HEK293 (cell line): ENCODE measurements at regions not wholly inside any gene's neighbourhood (a gene's known extent, or its start where the extent isn't known, plus 50 kb on each side); places are given as distances from the start of the nearest gene placed in this dataset.

Experiments used
- CTCF ChIP-seq: fragments of 450-650 bp; formaldehyde crosslinking; IDR thresholded peaks from 2 replicates; pipeline ENCODE4 v1.5.1; 2016; ENCODE audit warnings: missing biosample characterization, missing genetic modification characterization
- KLF8 ChIP-seq: fragments of 450-650 bp; formaldehyde crosslinking; IDR thresholded peaks from 2 replicates; pipeline ENCODE4 v1.5.1; 2016; ENCODE audit warnings: missing biosample characterization, missing genetic modification characterization
- WT1 ChIP-seq: fragments of 450-650 bp; formaldehyde crosslinking; IDR thresholded peaks from 2 replicates; pipeline ENCODE4 v1.5.1; 2016; ENCODE audit warnings: missing biosample characterization, missing genetic modification characterization
- YY1 ChIP-seq: fragments of 450-650 bp; formaldehyde crosslinking; IDR thresholded peaks from 2 replicates; pipeline ENCODE4 v1.5.1; 2018; ENCODE audit warnings: missing biosample characterization, missing genetic modification characterization
- YY2 ChIP-seq: fragments of 450-650 bp; formaldehyde crosslinking; IDR thresholded peaks from 2 replicates; pipeline ENCODE4 v1.5.1; 2016; ENCODE audit warnings: missing biosample characterization, missing genetic modification characterization
- ZNF335 ChIP-seq: fragments of 450-650 bp; formaldehyde crosslinking; conservative IDR thresholded peaks from 2 replicates; pipeline ENCODE4 v1.5.1; 2016; ENCODE audit warnings: missing biosample characterization, missing genetic modification characterization
- ZNF423 ChIP-seq: fragments of 450-650 bp; formaldehyde crosslinking; IDR thresholded peaks from 2 replicates; pipeline ENCODE4 v1.5.1; 2016; ENCODE audit warnings: missing biosample characterization, missing genetic modification characterization
- ZNF585B ChIP-seq: fragments of 450-650 bp; formaldehyde crosslinking; IDR thresholded peaks from 2 replicates; pipeline ENCODE4 v1.5.1; 2016; ENCODE audit warnings: missing biosample characterization, missing genetic modification characterization
- ZNF677 ChIP-seq: fragments of 450-650 bp; IDR thresholded peaks from 2 replicates; pipeline ENCODE4 v1.5.0; 2018; ENCODE audit warnings: missing biosample characterization, mild to moderate bottlenecking, missing genetic modification characterization, moderate library complexity
- TF ChIP-seq, protein P1 (sequence below): fragments of 450-650 bp; formaldehyde crosslinking; IDR thresholded peaks from 2 replicates; pipeline ENCODE4 v1.5.1; 2016; ENCODE audit warnings: missing biosample characterization, missing genetic modification characterization
- TF ChIP-seq, protein P2 (sequence below): fragments of 450-650 bp; formaldehyde crosslinking; IDR thresholded peaks from 2 replicates; pipeline ENCODE4 v1.5.1; 2016; ENCODE audit warnings: missing biosample characterization, missing genetic modification characterization

DNA sequence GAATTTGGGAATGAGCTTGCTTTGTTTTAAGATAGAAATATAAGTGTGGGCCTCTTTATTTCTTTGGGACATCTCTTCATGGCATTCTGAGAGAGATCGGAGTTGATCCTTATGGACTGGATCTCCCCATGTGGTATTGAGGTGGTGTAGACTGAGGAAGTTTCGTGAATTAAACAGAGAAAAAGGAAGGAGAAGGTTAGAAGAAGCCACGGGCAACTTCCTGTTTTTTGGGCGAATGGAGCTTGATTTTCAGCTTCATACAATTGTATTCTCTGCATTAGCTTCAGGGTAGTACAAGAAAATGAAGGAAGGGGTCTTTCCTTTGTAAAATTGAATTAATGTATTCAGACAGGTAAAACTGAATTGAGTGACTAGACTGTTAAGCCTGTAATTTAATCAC lies 70.5 kb upstream of the HMHB1 start:
- TF ChIP-seq CTCF (tag by site-specific recombination): no peak
- no peak for TF ChIP-seq ZNF585B (tag by site-specific recombination)
- TF ChIP-seq, protein P1, sequence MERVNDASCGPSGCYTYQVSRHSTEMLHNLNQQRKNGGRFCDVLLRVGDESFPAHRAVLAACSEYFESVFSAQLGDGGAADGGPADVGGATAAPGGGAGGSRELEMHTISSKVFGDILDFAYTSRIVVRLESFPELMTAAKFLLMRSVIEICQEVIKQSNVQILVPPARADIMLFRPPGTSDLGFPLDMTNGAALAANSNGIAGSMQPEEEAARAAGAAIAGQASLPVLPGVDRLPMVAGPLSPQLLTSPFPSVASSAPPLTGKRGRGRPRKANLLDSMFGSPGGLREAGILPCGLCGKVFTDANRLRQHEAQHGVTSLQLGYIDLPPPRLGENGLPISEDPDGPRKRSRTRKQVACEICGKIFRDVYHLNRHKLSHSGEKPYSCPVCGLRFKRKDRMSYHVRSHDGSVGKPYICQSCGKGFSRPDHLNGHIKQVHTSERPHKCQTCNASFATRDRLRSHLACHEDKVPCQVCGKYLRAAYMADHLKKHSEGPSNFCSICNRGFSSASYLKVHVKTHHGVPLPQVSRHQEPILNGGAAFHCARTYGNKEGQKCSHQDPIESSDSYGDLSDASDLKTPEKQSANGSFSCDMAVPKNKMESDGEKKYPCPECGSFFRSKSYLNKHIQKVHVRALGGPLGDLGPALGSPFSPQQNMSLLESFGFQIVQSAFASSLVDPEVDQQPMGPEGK (tag by site-specific recombination): no peak
- no peak for TF ChIP-seq YY1 (tag by site-specific recombination)
- no peak for TF ChIP-seq KLF8 (tag by site-specific recombination)
- TF ChIP-seq ZNF335 (tag by site-specific recombination): no peak
- no peak for TF ChIP-seq YY2 (tag by site-specific recombination)
- TF ChIP-seq ZNF677 (tag by site-specific recombination): no peak
- TF ChIP-seq, protein P2, sequence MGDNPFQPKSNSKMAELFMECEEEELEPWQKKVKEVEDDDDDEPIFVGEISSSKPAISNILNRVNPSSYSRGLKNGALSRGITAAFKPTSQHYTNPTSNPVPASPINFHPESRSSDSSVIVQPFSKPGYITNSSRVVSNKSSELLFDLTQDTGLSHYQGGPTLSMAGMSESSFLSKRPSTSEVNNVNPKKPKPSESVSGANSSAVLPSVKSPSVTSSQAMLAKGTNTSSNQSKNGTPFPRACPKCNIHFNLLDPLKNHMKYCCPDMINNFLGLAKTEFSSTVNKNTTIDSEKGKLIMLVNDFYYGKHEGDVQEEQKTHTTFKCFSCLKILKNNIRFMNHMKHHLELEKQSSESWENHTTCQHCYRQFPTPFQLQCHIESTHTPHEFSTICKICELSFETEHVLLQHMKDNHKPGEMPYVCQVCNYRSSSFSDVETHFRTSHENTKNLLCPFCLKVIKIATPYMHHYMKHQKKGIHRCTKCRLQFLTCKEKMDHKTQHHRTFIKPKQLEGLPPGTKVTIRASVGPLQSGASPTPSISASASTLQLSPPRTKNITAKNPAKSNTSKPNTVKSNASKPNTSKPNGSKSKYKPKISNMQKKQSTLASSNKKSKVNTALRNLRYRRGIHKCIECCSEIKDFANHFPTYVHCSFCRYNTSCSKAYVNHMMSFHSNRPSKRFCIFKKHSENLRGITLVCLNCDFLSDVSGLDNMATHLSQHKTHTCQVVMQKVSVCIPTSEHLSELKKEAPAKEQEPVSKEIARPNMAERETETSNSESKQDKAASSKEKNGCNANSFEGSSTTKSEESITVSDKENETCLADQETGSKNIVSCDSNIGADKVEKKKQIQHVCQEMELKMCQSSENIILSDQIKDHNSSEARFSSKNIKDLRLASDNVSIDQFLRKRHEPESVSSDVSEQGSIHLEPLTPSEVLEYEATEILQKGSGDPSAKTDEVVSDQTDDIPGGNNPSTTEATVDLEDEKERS (tag by site-specific recombination): no peak
- no peak for TF ChIP-seq ZNF423 (tag by site-specific recombination)
- TF ChIP-seq WT1 (tag by site-specific recombination): no peak
